GM12865 (cell line): ENCODE measurements at regions not wholly inside any gene's neighbourhood (a gene's known extent, or its start where the extent isn't known, plus 50 kb on each side); places are given as distances from the start of the nearest gene placed in this dataset.
A peak's percentile ranks its signal among the peaks of the same experiment; 100 is the strongest.

ENCODE experiments used
- DNase-seq: peaks from one replicate; pipeline ENCODE4 v3.0.0; 2010; ENCODE audit warnings: low read depth
- H3K4me3 ChIP-seq: 2 replicates; pipeline ENCODE4 v1.5.1; 2011; ENCODE audit warnings: mild to moderate bottlenecking, low read depth, low read length, control low read depth
- CTCF ChIP-seq: IDR thresholded peaks from 2 replicates; pipeline ENCODE4 v1.5.1; 2011; ENCODE audit warnings: low read length, control low read depth, low read depth, inconsistent platforms; ENCODE audit not compliant: insufficient read depth; ENCODE audit errors: missing control alignments

GRCh38 chr4:177100307-177100706 lies 209.4 kb upstream of the NEIL3 start:
- TF ChIP-seq CTCF = no peak
- H3K4me3 ChIP-seq = no peak overlapping the region
- DNase-seq = no peak

- no peak for DNase-seq
- no peak for TF ChIP-seq CTCF
- no peak overlapping the region for H3K4me3 ChIP-seq
Measured at GRCh38 chr4:177103619-177104018, 206.1 kb upstream of the NEIL3 start.

- no peak overlapping the region for H3K4me3 ChIP-seq
- no peak for TF ChIP-seq CTCF
- DNase-seq = no peak
Measured at GRCh38 chr4:177105536-177105935, 204.1 kb upstream of the NEIL3 start.

- no peak for TF ChIP-seq CTCF
- peak; percentile 9 for DNase-seq
- H3K4me3 ChIP-seq = no peak overlapping the region
Measured at GRCh38 chr4:177107288-177107921, 202.3 kb upstream of the NEIL3 start.

GRCh38 chr4:177108708-177109107 lies 201.0 kb upstream of the NEIL3 start:
- no peak for DNase-seq
- TF ChIP-seq CTCF = peak; percentile 6

GRCh38 chr4:177109769-177110168 lies 199.9 kb upstream of the NEIL3 start:
- DNase-seq = peak; percentile 23
- TF ChIP-seq CTCF = no peak
- no peak overlapping the region for H3K4me3 ChIP-seq

More at GRCh38 chr4:177108708-177109107, 201.0 kb upstream of the NEIL3 start:
- no peak overlapping the region for H3K4me3 ChIP-seq

GRCh38 chr4:177116161-177116560 lies 193.5 kb upstream of the NEIL3 start:
- H3K4me3 ChIP-seq = no peak overlapping the region
- TF ChIP-seq CTCF = no peak
- DNase-seq = no peak
